Fibroblast of lung (primary cell): ENCODE measurements at regions not wholly inside any gene's neighbourhood (a gene's known extent, or its start where the extent isn't known, plus 50 kb on each side); places are given as distances from the start of the nearest gene placed in this dataset.

ENCODE experiments used
- EZH2 ChIP-seq: IDR thresholded peaks from 2 replicates; pipeline ENCODE4 v1.5.1; 2012; ENCODE audit warnings: low read length, control low read depth, mild to moderate bottlenecking; ENCODE audit errors: missing control alignments
- TF ChIP-seq, protein P1 (sequence below), 2 donors: IDR thresholded peaks in 1 of 2; conservative IDR thresholded peaks in 1 of 2; 1 replicate in 1 of 2; 2 replicates in 1 of 2; pipeline ENCODE4 v1.5.1; 2011 to 2012; ENCODE audit warnings: low read length in 2 of 2, control low read depth in 1 of 2, inconsistent platforms in 1 of 2, low read depth in 1 of 2, mild to moderate bottlenecking in 1 of 2

DNA sequence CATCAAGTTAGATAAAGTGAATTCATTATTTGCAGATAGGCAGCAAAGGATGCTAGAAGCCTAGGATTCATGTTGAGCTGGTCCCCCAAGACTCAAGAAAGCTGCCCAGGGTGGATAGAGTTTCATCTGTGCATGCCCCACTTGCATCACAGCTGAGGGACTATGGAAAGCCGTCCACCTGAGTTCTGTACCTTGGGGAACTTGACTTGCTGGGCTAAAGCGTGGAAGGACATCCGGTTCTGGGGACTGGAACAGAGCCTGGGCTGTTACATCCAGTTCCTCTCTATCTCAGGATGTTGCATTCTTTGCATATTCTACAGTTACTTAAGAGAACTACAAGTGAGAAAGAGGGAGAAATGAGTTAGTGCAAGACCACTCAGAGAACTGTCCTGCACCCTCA lies 458.4 kb downstream of the SHISA9 start:
- TF ChIP-seq, protein P1, sequence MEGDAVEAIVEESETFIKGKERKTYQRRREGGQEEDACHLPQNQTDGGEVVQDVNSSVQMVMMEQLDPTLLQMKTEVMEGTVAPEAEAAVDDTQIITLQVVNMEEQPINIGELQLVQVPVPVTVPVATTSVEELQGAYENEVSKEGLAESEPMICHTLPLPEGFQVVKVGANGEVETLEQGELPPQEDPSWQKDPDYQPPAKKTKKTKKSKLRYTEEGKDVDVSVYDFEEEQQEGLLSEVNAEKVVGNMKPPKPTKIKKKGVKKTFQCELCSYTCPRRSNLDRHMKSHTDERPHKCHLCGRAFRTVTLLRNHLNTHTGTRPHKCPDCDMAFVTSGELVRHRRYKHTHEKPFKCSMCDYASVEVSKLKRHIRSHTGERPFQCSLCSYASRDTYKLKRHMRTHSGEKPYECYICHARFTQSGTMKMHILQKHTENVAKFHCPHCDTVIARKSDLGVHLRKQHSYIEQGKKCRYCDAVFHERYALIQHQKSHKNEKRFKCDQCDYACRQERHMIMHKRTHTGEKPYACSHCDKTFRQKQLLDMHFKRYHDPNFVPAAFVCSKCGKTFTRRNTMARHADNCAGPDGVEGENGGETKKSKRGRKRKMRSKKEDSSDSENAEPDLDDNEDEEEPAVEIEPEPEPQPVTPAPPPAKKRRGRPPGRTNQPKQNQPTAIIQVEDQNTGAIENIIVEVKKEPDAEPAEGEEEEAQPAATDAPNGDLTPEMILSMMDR (conservative IDR thresholded peaks at IDR 0.05 in 1 of 2, IDR thresholded peaks at IDR 0.05 in 1 of 2; ENCODE audit: low read depth in 1 of 2, low read length in 2 of 2): no peak
- no peak for TF ChIP-seq EZH2
